B cell (primary cell): ENCODE measurements at regions not wholly inside any gene's neighbourhood (a gene's known extent, or its start where the extent isn't known, plus 50 kb on each side); places are given as distances from the start of the nearest gene placed in this dataset.

Experiments used
- ATAC-seq: fragments of 200-7000 bp; cut with Tn5 transposase; one replicate; pipeline ENCODE4 v1.10.0; 2021; ENCODE audit warnings: low read depth, mild to moderate bottlenecking, moderate number of reproducible peaks, moderate library complexity
- CTCF ChIA-PET: fragments of 350-600 bp; sonication (Branson Sonifier 250); formaldehyde crosslinking; loops from one replicate; lab custom pipeline; 2021; ENCODE audit warnings: antibody characterized with exemption, inconsistent platforms; lab: Charles Lee
- POLR2A ChIA-PET: fragments of 350-600 bp; sonication (Branson Sonifier 250); formaldehyde crosslinking; loops from one replicate; lab custom pipeline; 2021; ENCODE audit warnings: antibody characterized with exemption; lab: Charles Lee
- DNase-seq: peaks from one replicate; pipeline ENCODE4 v3.0.0; 2013
- H2AFZ ChIP-seq: 2 replicates; pipeline ENCODE4 v1.6.1; 2012; ENCODE audit warnings: mild to moderate bottlenecking, low read depth, low read length; ENCODE audit not compliant: insufficient read depth, poor library complexity, severe bottlenecking
- H3K27ac ChIP-seq, 2 donors: 1 replicate in 1 of 2; 2 replicates in 1 of 2; pipeline ENCODE4 v1.5.1; 2012 to 2013; ENCODE audit warnings: low read length in 2 of 2, mild to moderate bottlenecking in 2 of 2, moderate library complexity in 1 of 2
- H3K27me3 ChIP-seq, 4 experiments: fragments of 200-600 bp in 1 of 4; sonication (generic) in 1 of 4; replicated peaks in 1 of 4; 1 replicate in 2 of 4; 2 replicates in 2 of 4; pipeline versions ENCODE4 v1.6.1 to v1.7.0; 2013 to 2016; ENCODE audit warnings: low read length in 3 of 4, mild to moderate bottlenecking in 2 of 4, mixed read lengths in 1 of 4, moderate library complexity in 1 of 4; ENCODE audit not compliant: insufficient read depth in 4 of 4, control insufficient read depth in 3 of 4; ENCODE audit errors: control extremely low read depth in 1 of 4
- H3K36me3 ChIP-seq, 2 experiments: replicated peaks in 1 of 2; 1 replicate in 1 of 2; 2 replicates in 1 of 2; pipeline versions ENCODE4 v1.6.1 to v1.7.1; 2013; ENCODE audit warnings: low read length in 1 of 2; ENCODE audit not compliant: insufficient read depth in 2 of 2, control insufficient read depth in 1 of 2; ENCODE audit errors: control extremely low read depth in 1 of 2, extremely low read depth in 1 of 2
- H3K4me1 ChIP-seq, 2 donors: fragments of 200-600 bp in 1 of 2; sonication (generic) in 1 of 2; 1 replicate in 1 of 2; 2 replicates in 1 of 2; pipeline versions ENCODE4 v1.5.1 to v1.6.1; 2013 to 2017; ENCODE audit warnings: low read length in 2 of 2; ENCODE audit not compliant: control insufficient read depth in 2 of 2, insufficient read depth in 2 of 2
- H3K4me2 ChIP-seq: replicated peaks from 2 replicates; pipeline ENCODE3; 2012; ENCODE audit warnings: mild to moderate bottlenecking, low read depth, low read length; ENCODE audit not compliant: poor library complexity, severe bottlenecking
- H3K4me3 ChIP-seq, 5 experiments: fragments of 200-600 bp in 1 of 5; sonication (generic) in 1 of 5; 1 replicate in 3 of 5; 2 replicates in 2 of 5; pipeline versions ENCODE4 v1.5.1 to v1.7.0; 2011 to 2016; ENCODE audit warnings: low read length in 4 of 5, mild to moderate bottlenecking in 4 of 5, low read depth in 2 of 5, control low read depth in 1 of 5, moderate library complexity in 1 of 5; ENCODE audit not compliant: insufficient read depth in 1 of 5; ENCODE audit errors: control extremely low read depth in 1 of 5, extremely low read depth in 1 of 5
- H3K79me2 ChIP-seq: fragments of 200-600 bp; sonication (generic); one replicate; pipeline ENCODE4 v1.6.0; 2016; ENCODE audit warnings: low read length; ENCODE audit not compliant: control insufficient read depth, insufficient read depth
- H3K9ac ChIP-seq: fragments of 200-600 bp; sonication (generic); 2 replicates; pipeline ENCODE4 v1.6.1; 2017; ENCODE audit warnings: mild to moderate bottlenecking, low read length, moderate library complexity
- H3K9me3 ChIP-seq, 3 donors: one replicate each; pipeline versions ENCODE4 v1.6.1 to v1.7.1; 2013; ENCODE audit warnings: low read length in 2 of 3; ENCODE audit not compliant: control insufficient read depth in 2 of 3, insufficient read depth in 1 of 3; ENCODE audit errors: control extremely low read depth in 1 of 3
- H4K20me1 ChIP-seq: 2 replicates; pipeline ENCODE4 v1.6.0; 2012; ENCODE audit warnings: mild to moderate bottlenecking, low read length; ENCODE audit not compliant: insufficient read depth, control insufficient read depth, poor library complexity, severe bottlenecking
- H3K27ac Mint-ChIP-seq: one replicate; pipeline ENCODE4 v1.8.0; 2021; ENCODE audit warnings: mixed read lengths
- H3K27me3 Mint-ChIP-seq: one replicate; pipeline ENCODE4 v1.8.0; 2021; ENCODE audit warnings: mixed read lengths
- H3K4me1 Mint-ChIP-seq: one replicate; pipeline ENCODE4 v1.8.0; 2021; ENCODE audit warnings: mixed read lengths
- H3K4me3 Mint-ChIP-seq: one replicate; pipeline ENCODE4 v1.8.0; 2021; ENCODE audit warnings: mixed read lengths
- H3K9me3 Mint-ChIP-seq: one replicate; pipeline ENCODE4 v1.8.0; 2022; ENCODE audit warnings: mixed read lengths; ENCODE audit not compliant: insufficient read depth
- EZH2 ChIP-seq: IDR thresholded peaks from 2 replicates; pipeline ENCODE4 v1.6.1; 2012; ENCODE audit warnings: borderline replicate concordance, low read depth, mild to moderate bottlenecking, moderate library complexity, low read length; ENCODE audit not compliant: insufficient read depth, poor library complexity, severe bottlenecking
- WGBS: methylation state at CpG from one replicate; pipeline ENCODE4 v1.1.5; 2013; ENCODE audit warnings: missing lambda C conversion rate; ENCODE audit not compliant: insufficient coverage; 5-methylcytosine and 5-hydroxymethylcytosine counted together
- intact Hi-C: fragments of 100-400 bp; cut with micrococcal nuclease; formaldehyde crosslinking; loops from one replicate; pipeline ENCODE4 v1.10.0; 2022
- TF ChIP-seq, protein P1 (sequence below): fragments of 200-600 bp; IDR thresholded peaks from one replicate; pipeline ENCODE4 v1.8.0; 2022; ENCODE audit warnings: antibody characterized with exemption, mild to moderate bottlenecking

DNA sequence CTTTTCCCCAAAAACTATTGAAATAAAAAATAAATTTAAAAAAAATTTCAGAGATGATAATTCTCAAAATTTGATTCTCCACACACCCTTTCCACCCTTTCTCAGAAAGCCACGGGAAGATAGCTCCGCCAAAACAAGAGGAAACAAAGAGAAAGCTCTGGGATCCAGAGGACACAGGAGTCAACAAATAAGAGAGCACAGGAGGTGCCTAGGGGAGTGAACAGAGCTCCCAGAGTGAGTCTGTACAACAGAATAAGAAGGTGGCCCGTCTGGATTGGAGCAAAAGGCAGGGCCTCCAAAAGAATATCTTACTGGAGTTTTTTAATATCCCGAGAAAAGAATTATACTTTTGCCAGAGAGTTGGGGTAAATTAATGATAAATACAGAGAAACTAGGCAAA, 96.3 kb upstream of the DRD2 start:
- Histone ChIP-seq H3K9ac (no peak overlapping the region), H3K27ac (no peak overlapping the region), H3K9me3 (no peaks in the 10 kb centered on the region), H3K4me1 (no peaks in the 10 kb centered on the region), H3K4me3 (no peak overlapping the region), H2AFZ (no peak overlapping the region), H3K79me2 (no peaks in the 10 kb centered on the region), H3K36me3 (no peaks in the 10 kb centered on the region), H3K4me2 (no peak overlapping the region), H4K20me1 (no peaks in the 10 kb centered on the region), H3K27me3 (no peaks in the 10 kb centered on the region)
- no peaks in the 10 kb centered on the region for H3K9me3 Mint-ChIP-seq
- no peaks in the 10 kb centered on the region for H3K4me1 Mint-ChIP-seq
- no peak overlapping the region for H3K27ac Mint-ChIP-seq
- DNase-seq, result no peak
- no peak overlapping the region for H3K4me3 Mint-ChIP-seq
- CTCF ChIA-PET, result no interaction called here
- 80% methylated on average over 2 of the region's 4 CpGs for WGBS
- POLR2A ChIA-PET, result no interaction called here
- intact Hi-C loops, result no loop called here
- H3K27me3 Mint-ChIP-seq, result peaks cover 9% of the 10 kb centered on the region
- no peak for TF ChIP-seq EZH2
- TF ChIP-seq, protein P1, sequence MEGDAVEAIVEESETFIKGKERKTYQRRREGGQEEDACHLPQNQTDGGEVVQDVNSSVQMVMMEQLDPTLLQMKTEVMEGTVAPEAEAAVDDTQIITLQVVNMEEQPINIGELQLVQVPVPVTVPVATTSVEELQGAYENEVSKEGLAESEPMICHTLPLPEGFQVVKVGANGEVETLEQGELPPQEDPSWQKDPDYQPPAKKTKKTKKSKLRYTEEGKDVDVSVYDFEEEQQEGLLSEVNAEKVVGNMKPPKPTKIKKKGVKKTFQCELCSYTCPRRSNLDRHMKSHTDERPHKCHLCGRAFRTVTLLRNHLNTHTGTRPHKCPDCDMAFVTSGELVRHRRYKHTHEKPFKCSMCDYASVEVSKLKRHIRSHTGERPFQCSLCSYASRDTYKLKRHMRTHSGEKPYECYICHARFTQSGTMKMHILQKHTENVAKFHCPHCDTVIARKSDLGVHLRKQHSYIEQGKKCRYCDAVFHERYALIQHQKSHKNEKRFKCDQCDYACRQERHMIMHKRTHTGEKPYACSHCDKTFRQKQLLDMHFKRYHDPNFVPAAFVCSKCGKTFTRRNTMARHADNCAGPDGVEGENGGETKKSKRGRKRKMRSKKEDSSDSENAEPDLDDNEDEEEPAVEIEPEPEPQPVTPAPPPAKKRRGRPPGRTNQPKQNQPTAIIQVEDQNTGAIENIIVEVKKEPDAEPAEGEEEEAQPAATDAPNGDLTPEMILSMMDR, result no peak
- no peak for ATAC-seq

DNA sequence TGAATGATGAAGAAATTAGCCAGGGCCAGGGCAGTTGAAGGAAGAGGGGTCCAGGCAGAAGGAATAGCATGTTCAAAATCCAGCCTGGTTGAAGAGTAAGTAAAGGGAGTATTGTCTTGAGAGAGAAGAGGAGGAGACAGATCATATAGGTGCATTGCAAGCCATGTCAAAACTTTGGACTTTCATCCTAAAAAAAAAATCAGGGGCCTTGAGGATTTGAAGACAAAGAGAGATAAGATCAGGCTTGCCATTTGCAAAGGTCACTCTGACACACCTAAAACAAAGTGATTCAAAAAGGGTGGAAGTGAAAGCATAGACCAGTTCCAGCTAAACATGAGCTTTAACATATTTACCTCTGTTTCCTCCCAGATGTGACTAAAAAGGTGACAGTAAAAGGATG, 95.7 kb upstream of the DRD2 start:
- H3K4me1 Mint-ChIP-seq, result no peaks in the 10 kb centered on the region
- H2AFZ ChIP-seq, result no peak overlapping the region
- H3K79me2 ChIP-seq, result no peaks in the 10 kb centered on the region
- H3K27me3 ChIP-seq, result no peaks in the 10 kb centered on the region
- H3K4me3 Mint-ChIP-seq, result no peak overlapping the region
- ATAC-seq (no peak), DNase-seq (no peak)
- no peaks in the 10 kb centered on the region for H3K9me3 Mint-ChIP-seq
- H3K4me1 ChIP-seq, result no peaks in the 10 kb centered on the region
- no peak overlapping the region for H3K27ac ChIP-seq
- H3K9me3 ChIP-seq, result no peaks in the 10 kb centered on the region
- peaks cover 11% of the 10 kb centered on the region for H3K27me3 Mint-ChIP-seq
- H3K36me3 ChIP-seq, result no peaks in the 10 kb centered on the region
- TF ChIP-seq, protein P1, result no peak
- intact Hi-C loops, result no loop called here
- no peak overlapping the region for H3K27ac Mint-ChIP-seq
- ChIA-PET CTCF (no interaction called here), POLR2A (no interaction called here)
- no peak overlapping the region for H3K4me2 ChIP-seq
- H4K20me1 ChIP-seq, result no peaks in the 10 kb centered on the region
- H3K9ac ChIP-seq, result no peak overlapping the region
- H3K4me3 ChIP-seq, result no peak overlapping the region
